ENCODE measurements at regions not wholly inside any gene's neighbourhood (a gene's known extent, or its start where the extent isn't known, plus 50 kb on each side); places are given as distances from the start of the nearest gene placed in this dataset.

DNA sequence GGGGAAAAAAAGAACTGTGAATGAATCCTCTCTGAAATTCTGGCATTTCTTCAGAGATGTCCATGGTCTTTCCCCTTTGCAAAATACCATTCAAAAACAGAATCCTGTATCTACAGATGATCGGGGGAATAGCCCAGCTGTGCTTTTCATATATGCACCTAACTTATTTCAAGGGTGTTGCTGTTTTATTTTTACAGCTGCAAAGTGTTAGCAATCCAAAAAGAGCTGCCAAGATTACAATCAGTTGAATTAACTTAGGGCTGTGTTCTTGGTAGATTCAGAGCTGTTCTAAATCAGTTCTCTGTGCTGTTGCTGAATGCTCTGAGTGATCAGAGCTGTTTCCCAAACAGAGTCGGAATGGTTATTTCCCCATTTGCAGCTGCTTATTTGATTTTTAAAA, 175.7 kb upstream of the SEMA6D start:
- TF ChIP-seq, protein P1, sequence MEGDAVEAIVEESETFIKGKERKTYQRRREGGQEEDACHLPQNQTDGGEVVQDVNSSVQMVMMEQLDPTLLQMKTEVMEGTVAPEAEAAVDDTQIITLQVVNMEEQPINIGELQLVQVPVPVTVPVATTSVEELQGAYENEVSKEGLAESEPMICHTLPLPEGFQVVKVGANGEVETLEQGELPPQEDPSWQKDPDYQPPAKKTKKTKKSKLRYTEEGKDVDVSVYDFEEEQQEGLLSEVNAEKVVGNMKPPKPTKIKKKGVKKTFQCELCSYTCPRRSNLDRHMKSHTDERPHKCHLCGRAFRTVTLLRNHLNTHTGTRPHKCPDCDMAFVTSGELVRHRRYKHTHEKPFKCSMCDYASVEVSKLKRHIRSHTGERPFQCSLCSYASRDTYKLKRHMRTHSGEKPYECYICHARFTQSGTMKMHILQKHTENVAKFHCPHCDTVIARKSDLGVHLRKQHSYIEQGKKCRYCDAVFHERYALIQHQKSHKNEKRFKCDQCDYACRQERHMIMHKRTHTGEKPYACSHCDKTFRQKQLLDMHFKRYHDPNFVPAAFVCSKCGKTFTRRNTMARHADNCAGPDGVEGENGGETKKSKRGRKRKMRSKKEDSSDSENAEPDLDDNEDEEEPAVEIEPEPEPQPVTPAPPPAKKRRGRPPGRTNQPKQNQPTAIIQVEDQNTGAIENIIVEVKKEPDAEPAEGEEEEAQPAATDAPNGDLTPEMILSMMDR (IDR thresholded peaks at IDR 0.05) = no peak
- TF ChIP-seq, protein P2, sequence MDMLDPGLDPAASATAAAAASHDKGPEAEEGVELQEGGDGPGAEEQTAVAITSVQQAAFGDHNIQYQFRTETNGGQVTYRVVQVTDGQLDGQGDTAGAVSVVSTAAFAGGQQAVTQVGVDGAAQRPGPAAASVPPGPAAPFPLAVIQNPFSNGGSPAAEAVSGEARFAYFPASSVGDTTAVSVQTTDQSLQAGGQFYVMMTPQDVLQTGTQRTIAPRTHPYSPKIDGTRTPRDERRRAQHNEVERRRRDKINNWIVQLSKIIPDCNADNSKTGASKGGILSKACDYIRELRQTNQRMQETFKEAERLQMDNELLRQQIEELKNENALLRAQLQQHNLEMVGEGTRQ (CRISPR knock-in tag; IDR thresholded peaks at IDR 0.05) = no peak
- no peak for TF ChIP-seq KAT7 (CRISPR knock-in tag; IDR thresholded peaks at IDR 0.05; ENCODE audit: borderline replicate concordance)
- TF ChIP-seq CBFB (CRISPR knock-in tag; IDR thresholded peaks at IDR 0.05; ENCODE audit: low read depth) = no peak
- TF ChIP-seq ESRRA (CRISPR knock-in tag; IDR thresholded peaks at IDR 0.05; ENCODE audit: borderline replicate concordance) = no peak
- TF ChIP-seq CREM (CRISPR knock-in tag; IDR thresholded peaks at IDR 0.05) = no peak
- TF ChIP-seq, protein P3, sequence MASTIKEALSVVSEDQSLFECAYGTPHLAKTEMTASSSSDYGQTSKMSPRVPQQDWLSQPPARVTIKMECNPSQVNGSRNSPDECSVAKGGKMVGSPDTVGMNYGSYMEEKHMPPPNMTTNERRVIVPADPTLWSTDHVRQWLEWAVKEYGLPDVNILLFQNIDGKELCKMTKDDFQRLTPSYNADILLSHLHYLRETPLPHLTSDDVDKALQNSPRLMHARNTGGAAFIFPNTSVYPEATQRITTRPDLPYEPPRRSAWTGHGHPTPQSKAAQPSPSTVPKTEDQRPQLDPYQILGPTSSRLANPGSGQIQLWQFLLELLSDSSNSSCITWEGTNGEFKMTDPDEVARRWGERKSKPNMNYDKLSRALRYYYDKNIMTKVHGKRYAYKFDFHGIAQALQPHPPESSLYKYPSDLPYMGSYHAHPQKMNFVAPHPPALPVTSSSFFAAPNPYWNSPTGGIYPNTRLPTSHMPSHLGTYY (CRISPR knock-in tag; IDR thresholded peaks at IDR 0.05) = no peak
- no peak for TF ChIP-seq FOXJ3 (CRISPR knock-in tag; IDR thresholded peaks at IDR 0.05; ENCODE audit: borderline replicate concordance)
- TF ChIP-seq, protein P4, sequence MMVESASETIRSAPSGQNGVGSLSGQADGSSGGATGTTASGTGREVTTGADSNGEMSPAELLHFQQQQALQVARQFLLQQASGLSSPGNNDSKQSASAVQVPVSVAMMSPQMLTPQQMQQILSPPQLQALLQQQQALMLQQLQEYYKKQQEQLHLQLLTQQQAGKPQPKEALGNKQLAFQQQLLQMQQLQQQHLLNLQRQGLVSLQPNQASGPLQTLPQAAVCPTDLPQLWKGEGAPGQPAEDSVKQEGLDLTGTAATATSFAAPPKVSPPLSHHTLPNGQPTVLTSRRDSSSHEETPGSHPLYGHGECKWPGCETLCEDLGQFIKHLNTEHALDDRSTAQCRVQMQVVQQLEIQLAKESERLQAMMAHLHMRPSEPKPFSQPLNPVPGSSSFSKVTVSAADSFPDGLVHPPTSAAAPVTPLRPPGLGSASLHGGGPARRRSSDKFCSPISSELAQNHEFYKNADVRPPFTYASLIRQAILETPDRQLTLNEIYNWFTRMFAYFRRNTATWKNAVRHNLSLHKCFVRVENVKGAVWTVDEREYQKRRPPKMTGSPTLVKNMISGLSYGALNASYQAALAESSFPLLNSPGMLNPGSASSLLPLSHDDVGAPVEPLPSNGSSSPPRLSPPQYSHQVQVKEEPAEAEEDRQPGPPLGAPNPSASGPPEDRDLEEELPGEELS (CRISPR knock-in tag; IDR thresholded peaks at IDR 0.05) = no peak
- no peak for TF ChIP-seq NFYB (CRISPR knock-in tag; conservative IDR thresholded peaks at IDR 0.05; ENCODE audit: low read depth)
- TF ChIP-seq NR2C2 (CRISPR knock-in tag; IDR thresholded peaks at IDR 0.05) = no peak
- no peak for TF ChIP-seq NR1H2 (CRISPR knock-in tag; IDR thresholded peaks at IDR 0.05)
- TF ChIP-seq, protein P5, sequence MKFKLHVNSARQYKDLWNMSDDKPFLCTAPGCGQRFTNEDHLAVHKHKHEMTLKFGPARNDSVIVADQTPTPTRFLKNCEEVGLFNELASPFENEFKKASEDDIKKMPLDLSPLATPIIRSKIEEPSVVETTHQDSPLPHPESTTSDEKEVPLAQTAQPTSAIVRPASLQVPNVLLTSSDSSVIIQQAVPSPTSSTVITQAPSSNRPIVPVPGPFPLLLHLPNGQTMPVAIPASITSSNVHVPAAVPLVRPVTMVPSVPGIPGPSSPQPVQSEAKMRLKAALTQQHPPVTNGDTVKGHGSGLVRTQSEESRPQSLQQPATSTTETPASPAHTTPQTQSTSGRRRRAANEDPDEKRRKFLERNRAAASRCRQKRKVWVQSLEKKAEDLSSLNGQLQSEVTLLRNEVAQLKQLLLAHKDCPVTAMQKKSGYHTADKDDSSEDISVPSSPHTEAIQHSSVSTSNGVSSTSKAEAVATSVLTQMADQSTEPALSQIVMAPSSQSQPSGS (CRISPR knock-in tag; IDR thresholded peaks at IDR 0.05; ENCODE audit: borderline replicate concordance, low read depth) = no peak
- no peak for TF ChIP-seq SP1 (CRISPR knock-in tag; conservative IDR thresholded peaks at IDR 0.05)

Measured in WTC11 (cell line).